Upper lobe of left lung (tissue), 4 donors: ENCODE measurements at regions not wholly inside any gene's neighbourhood (a gene's known extent, or its start where the extent isn't known, plus 50 kb on each side); places are given as distances from the start of the nearest gene placed in this dataset.

ENCODE experiments used
- CTCF ChIP-seq, 6 experiments: fragments of 450-650 bp in 4 of 6; fragments of 200-600 bp in 2 of 6; sonication (generic) in 2 of 6; IDR thresholded peaks; one replicate each; pipeline ENCODE4 v1.5.1; 2016 to 2019; ENCODE audit warnings: antibody characterized with exemption in 6 of 6
- EP300 ChIP-seq, 4 donors: sonication (generic); formaldehyde crosslinking; IDR thresholded peaks; one replicate each; pipeline ENCODE4 v1.5.1; 2017; ENCODE audit warnings: antibody characterized with exemption in 4 of 4, control low read depth in 2 of 4
- POLR2A ChIP-seq, 4 donors: fragments of 450-650 bp; IDR thresholded peaks; one replicate each; pipeline ENCODE4 v1.5.1; 2016 to 2017; ENCODE audit warnings: antibody characterized with exemption in 4 of 4, mild to moderate bottlenecking in 2 of 4
- POLR2AphosphoS5 ChIP-seq, 2 donors: sonication (generic); formaldehyde crosslinking; IDR thresholded peaks; one replicate each; pipeline ENCODE4 v1.5.1; 2017; ENCODE audit warnings: antibody characterized with exemption in 2 of 2

GRCh38 chr4:67092351-67092750, 453.0 kb downstream of the CENPC start:
- no peak for TF ChIP-seq POLR2A (IDR thresholded peaks at IDR 0.05)
- TF ChIP-seq CTCF (IDR thresholded peaks at IDR 0.05), result no peak
- TF ChIP-seq POLR2AphosphoS5 (IDR thresholded peaks at IDR 0.05), result no peak
- no peak for TF ChIP-seq EP300 (IDR thresholded peaks at IDR 0.05)
